ENCODE measurements at regions not wholly inside any gene's neighbourhood (a gene's known extent, or its start where the extent isn't known, plus 50 kb on each side); places are given as distances from the start of the nearest gene placed in this dataset.

- Histone ChIP-seq H3K79me2 (replicated peaks; ENCODE audit: insufficient read depth) (no peaks in the 10 kb centered on the region), H3F3A (replicated peaks; ENCODE audit: low read depth) (no peaks in the 10 kb centered on the region), H3K36me3 (ENCODE audit: insufficient read depth) (no peaks in the 10 kb centered on the region), H3K27me3 (ENCODE audit: insufficient read depth) (no peaks in the 10 kb centered on the region), H4K20me1 (replicated peaks; ENCODE audit: insufficient read depth) (no peaks in the 10 kb centered on the region), H3K4me1 (ENCODE audit: insufficient read depth) (peaks cover 3% of the 10 kb centered on the region; the same call in 1 of the 2 replicates), H2AFZ (no peak overlapping the region), H3K27ac (ENCODE audit: low read depth) (no peak overlapping the region), H3K4me2 (no peak overlapping the region), H3K9me2 (ENCODE audit: insufficient read depth) (no peaks in the 10 kb centered on the region), H3K4me3 (no peak overlapping the region)
- no peak for ATAC-seq
- TF ChIP-seq ZNF331 (CRISPR knock-in tag; IDR thresholded peaks at IDR 0.05; ENCODE audit: low read depth) (no peak), NANOG (IDR thresholded peaks at IDR 0.05; ENCODE audit: borderline replicate concordance) (no peak), ZNF462 (CRISPR knock-in tag; IDR thresholded peaks at IDR 0.05) (no peak), STAT1 (IDR thresholded peaks at IDR 0.05; ENCODE audit: unreplicated experiment) (no peak), EZH2 (IDR thresholded peaks at IDR 0.05; ENCODE audit: low read depth, unreplicated experiment) (no peak), ETS1 (IDR thresholded peaks at IDR 0.05) (no peak), EZH2phosphoT487 (IDR thresholded peaks at IDR 0.05; ENCODE audit: unreplicated experiment) (no peak), CTCF (conservative IDR thresholded peaks at IDR 0.05; ENCODE audit: low read depth in 2 of 2) (no peak), ZNF114 (CRISPR knock-in tag; IDR thresholded peaks at IDR 0.05) (no peak), JUNB (IDR thresholded peaks at IDR 0.05; ENCODE audit: unreplicated experiment) (no peak), CREB1 (CRISPR knock-in tag; IDR thresholded peaks at IDR 0.05; ENCODE audit: low read depth) (no peak), REST (IDR thresholded peaks at IDR 0.05; ENCODE audit: unreplicated experiment) (no peak), POLR2AphosphoS5 (IDR thresholded peaks at IDR 0.05; ENCODE audit: low read depth) (no peak)
- H3K27ac Mint-ChIP-seq = no peak overlapping the region
- H3K36me3 Mint-ChIP-seq (ENCODE audit: low read depth) = no peaks in the 10 kb centered on the region
- H3K4me1 Mint-ChIP-seq = peaks cover 4% of the 10 kb centered on the region; the same call in 2 of the 3 replicates
- H3K27me3 Mint-ChIP-seq (ENCODE audit: insufficient read depth, low read depth, poor library complexity) = no peaks in the 10 kb centered on the region
- H3K4me3 Mint-ChIP-seq = no peak overlapping the region
- peaks cover 11% of the 10 kb centered on the region; the same call in 2 of the 3 replicates for H3K9me3 Mint-ChIP-seq
- no peak for DNase-seq (ENCODE audit: low spot score)
Observed at GRCh38 chr7:148495605-148496004, 95.0 kb upstream of the C7orf33 start.
